ENCODE measurements at regions not wholly inside any gene's neighbourhood (a gene's known extent, or its start where the extent isn't known, plus 50 kb on each side); places are given as distances from the start of the nearest gene placed in this dataset.

- DNase-seq (ENCODE audit: low spot score): no peak
- Mint-ChIP-seq H3K4me3 (no peak overlapping the region), H3K27me3 (ENCODE audit: insufficient read depth, low read depth) (no peaks in the 10 kb centered on the region), H3K4me1 (peaks cover 2% of the 10 kb centered on the region), H3K36me3 (no peaks in the 10 kb centered on the region), H3K27ac (no peak overlapping the region), H3K9me3 (no peaks in the 10 kb centered on the region)
- H2AFZ ChIP-seq (replicated peaks): no peak overlapping the region
- H3K27me3 ChIP-seq: no peaks in the 10 kb centered on the region
- H3K79me2 ChIP-seq (ENCODE audit: low read depth): no peaks in the 10 kb centered on the region
- H4K20me1 ChIP-seq (ENCODE audit: low read depth): no peaks in the 10 kb centered on the region
- H3F3A ChIP-seq (ENCODE audit: low read depth): peaks cover 11% of the 10 kb centered on the region
- no peak overlapping the region for H3K4me2 ChIP-seq
- no peaks in the 10 kb centered on the region for H3K36me3 ChIP-seq
- H3K4me3 ChIP-seq: no peak overlapping the region
- no peak overlapping the region for H3K27ac ChIP-seq
- no peak for TF ChIP-seq CTCF (IDR thresholded peaks at IDR 0.05)
- no peak for TF ChIP-seq EZH2phosphoT487 (IDR thresholded peaks at IDR 0.05)
- TF ChIP-seq EZH2 (IDR thresholded peaks at IDR 0.05): no peak
- peaks cover 25% of the 10 kb centered on the region for H3K4me1 ChIP-seq
- no peak overlapping the region for H3K9ac ChIP-seq
- H3K9me3 ChIP-seq (ENCODE audit: low read depth): no peaks in the 10 kb centered on the region
Observed at GRCh38 chr4:136036744-136037143, 1495.5 kb downstream of the PCDH18 start.

GRCh38 chr4:136032391-136032790, 1499.9 kb downstream of the PCDH18 start:
- Histone ChIP-seq H3K27ac (peak overlapping the region; percentile 81), H3K4me2 (peak overlapping the region; percentile 63), H4K20me1 (ENCODE audit: low read depth) (no peaks in the 10 kb centered on the region), H2AFZ (replicated peaks) (no peak overlapping the region), H3K4me1 (peaks cover 26% of the 10 kb centered on the region), H3K79me2 (ENCODE audit: low read depth) (no peaks in the 10 kb centered on the region), H3K36me3 (no peaks in the 10 kb centered on the region), H3K4me3 (no peak overlapping the region), H3K27me3 (no peaks in the 10 kb centered on the region), H3F3A (ENCODE audit: low read depth) (peaks cover 12% of the 10 kb centered on the region), H3K9ac (no peak overlapping the region), H3K9me3 (ENCODE audit: low read depth) (no peaks in the 10 kb centered on the region)
- Mint-ChIP-seq H3K27me3 (ENCODE audit: insufficient read depth, low read depth) (peaks cover 4% of the 10 kb centered on the region), H3K36me3 (no peaks in the 10 kb centered on the region), H3K27ac (no peak overlapping the region), H3K9me3 (peaks cover 3% of the 10 kb centered on the region), H3K4me3 (no peak overlapping the region), H3K4me1 (peaks cover 2% of the 10 kb centered on the region)
- DNase-seq (ENCODE audit: low spot score): peak; percentile 62
- TF ChIP-seq EZH2phosphoT487 (IDR thresholded peaks at IDR 0.05) (peak; percentile 41), CTCF (IDR thresholded peaks at IDR 0.05) (no peak)

GRCh38 chr4:136025540-136025939, 1506.8 kb downstream of the PCDH18 start:
- Mint-ChIP-seq H3K4me1 (no peaks in the 10 kb centered on the region), H3K4me3 (no peak overlapping the region), H3K9me3 (peaks cover 9% of the 10 kb centered on the region), H3K27ac (no peak overlapping the region), H3K27me3 (ENCODE audit: insufficient read depth, low read depth) (peaks cover 3% of the 10 kb centered on the region), H3K36me3 (no peaks in the 10 kb centered on the region)
- no peaks in the 10 kb centered on the region for H3K36me3 ChIP-seq
- H3K9ac ChIP-seq: no peak overlapping the region
- no peak overlapping the region for H3K27ac ChIP-seq
- H2AFZ ChIP-seq (replicated peaks): no peak overlapping the region
- TF ChIP-seq EZH2phosphoT487 (IDR thresholded peaks at IDR 0.05) (no peak), CTCF (IDR thresholded peaks at IDR 0.05) (no peak), EZH2 (IDR thresholded peaks at IDR 0.05) (no peak)
- no peak overlapping the region for H3K4me2 ChIP-seq
- peak; percentile 26 for DNase-seq (ENCODE audit: low spot score)
- H3K4me3 ChIP-seq: no peak overlapping the region
- H3K79me2 ChIP-seq (ENCODE audit: low read depth): no peaks in the 10 kb centered on the region
- no peaks in the 10 kb centered on the region for H4K20me1 ChIP-seq (ENCODE audit: low read depth)
- H3K4me1 ChIP-seq: peaks cover 3% of the 10 kb centered on the region
- no peaks in the 10 kb centered on the region for H3F3A ChIP-seq (ENCODE audit: low read depth)
- no peaks in the 10 kb centered on the region for H3K9me3 ChIP-seq (ENCODE audit: low read depth)
- no peaks in the 10 kb centered on the region for H3K27me3 ChIP-seq
